ENCODE measurements at regions not wholly inside any gene's neighbourhood (a gene's known extent, or its start where the extent isn't known, plus 50 kb on each side); places are given as distances from the start of the nearest gene placed in this dataset.

DNA sequence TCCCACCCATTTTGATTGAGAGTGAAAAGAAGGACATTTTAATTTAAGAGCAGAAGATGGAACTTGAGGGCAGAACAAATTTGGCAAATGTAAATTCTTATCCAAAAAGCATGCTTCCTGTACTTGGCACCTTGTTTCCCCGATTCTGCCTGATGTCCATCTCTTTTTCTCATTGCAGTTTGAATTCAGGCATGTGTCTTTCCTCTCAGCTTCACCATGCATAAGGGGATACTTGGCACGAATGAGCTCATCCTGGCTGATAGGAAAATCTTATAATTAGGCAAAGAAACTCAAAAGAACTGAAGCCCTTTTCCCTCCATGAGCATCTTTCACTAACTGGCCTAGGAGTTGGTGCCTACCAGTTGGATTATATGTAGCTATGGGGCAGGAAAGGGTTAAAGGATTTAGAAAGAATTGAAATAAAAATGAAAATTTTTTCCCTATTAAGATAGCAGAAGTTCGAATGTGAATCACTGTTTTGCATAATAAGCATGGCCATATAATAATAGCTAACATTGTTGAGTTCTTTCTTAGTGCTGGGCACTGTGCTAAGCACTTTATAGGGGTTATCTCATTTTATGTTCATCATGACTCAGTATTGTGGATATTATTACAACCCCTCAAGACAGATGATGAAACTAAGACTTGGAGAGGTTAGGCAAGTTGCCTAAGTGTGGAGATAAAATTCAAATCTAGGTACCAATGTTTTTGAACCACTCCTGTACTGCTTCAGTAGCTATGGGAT, 386.6 kb downstream of the KCNRG start:
- TF ChIP-seq POLR2A (IDR thresholded peaks at IDR 0.05; ENCODE audit: low read depth, low read length) (no peak), POLR2AphosphoS5 (IDR thresholded peaks at IDR 0.05; ENCODE audit: low read depth, low read length) (no peak), POU2F2 (IDR thresholded peaks at IDR 0.05; ENCODE audit: low read depth, low read length) (no peak), TAF1 (IDR thresholded peaks at IDR 0.05; ENCODE audit: low read depth, low read length) (no peak), SPI1 (IDR thresholded peaks at IDR 0.05; ENCODE audit: low read depth, low read length) (no peak), PAX5 (IDR thresholded peaks at IDR 0.05; ENCODE audit: insufficient read depth, low read length, severe bottlenecking) (no peak)

Measured in GM12891 (cell line).